Karpas-422 (cell line): ENCODE measurements at regions not wholly inside any gene's neighbourhood (a gene's known extent, or its start where the extent isn't known, plus 50 kb on each side); places are given as distances from the start of the nearest gene placed in this dataset.

Experiments
- DNase-seq: peaks from one replicate; pipeline ENCODE4 v3.0.0-alpha.2; 2015
- H2AFZ ChIP-seq: fragments of 200-600 bp; sonication (generic); 2 replicates; pipeline ENCODE4 v1.6.1; 2014; ENCODE audit warnings: antibody characterized with exemption, low read length, mixed read lengths
- H3K27ac ChIP-seq: fragments of 200-600 bp; sonication (generic); 2 replicates; pipeline ENCODE4 v1.5.1; 2014; ENCODE audit warnings: mild to moderate bottlenecking, low read length, moderate library complexity
- H3K27me3 ChIP-seq: fragments of 200-600 bp; sonication (generic); 2 replicates; pipeline ENCODE4 v1.6.1; 2014; ENCODE audit warnings: low read length, mixed read lengths
- H3K36me3 ChIP-seq: fragments of 200-600 bp; sonication (generic); 2 replicates; pipeline ENCODE4 v1.6.1; 2014; ENCODE audit warnings: low read length, mixed read lengths; ENCODE audit not compliant: insufficient read depth
- H3K4me1 ChIP-seq: fragments of 200-600 bp; sonication (generic); 2 replicates; pipeline ENCODE4 v1.6.1; 2014; ENCODE audit warnings: mild to moderate bottlenecking, low read length, mixed read lengths
- H3K4me2 ChIP-seq: fragments of 200-600 bp; sonication (generic); 2 replicates; pipeline ENCODE4 v1.6.1; 2014; ENCODE audit warnings: low read length, low read depth, mild to moderate bottlenecking; ENCODE audit not compliant: poor library complexity, severe bottlenecking
- H3K4me3 ChIP-seq: fragments of 200-600 bp; sonication (generic); 2 replicates; pipeline ENCODE4 v1.5.1; 2014; ENCODE audit warnings: mild to moderate bottlenecking, antibody characterized with exemption, low read length, mixed read lengths
- H3K79me2 ChIP-seq: fragments of 200-600 bp; sonication (generic); 2 replicates; pipeline ENCODE4 v1.6.1; 2014; ENCODE audit warnings: mild to moderate bottlenecking, low read length, mixed read lengths
- H3K9ac ChIP-seq: fragments of 200-600 bp; sonication (generic); 2 replicates; pipeline ENCODE4 v1.6.0; 2014; ENCODE audit warnings: low read length
- H3K9me2 ChIP-seq: fragments of 200-600 bp; sonication (generic), shearing (Covaris generic); replicated peaks from 2 replicates; pipeline ENCODE4 v1.6.0; 2014; ENCODE audit warnings: mild to moderate bottlenecking, low read length, moderate library complexity; ENCODE audit not compliant: insufficient read depth
- H3K9me3 ChIP-seq: fragments of 300-700, 200-600 bp; sonication (generic); 2 replicates; pipeline ENCODE4 v1.6.1; 2014; ENCODE audit warnings: low read length, mixed read lengths
- H4K20me1 ChIP-seq: fragments of 200-600 bp; sonication (generic); 2 replicates; pipeline ENCODE4 v1.6.1; 2014; ENCODE audit warnings: mild to moderate bottlenecking, antibody characterized with exemption, low read length, low read depth; ENCODE audit not compliant: insufficient read depth

DNA sequence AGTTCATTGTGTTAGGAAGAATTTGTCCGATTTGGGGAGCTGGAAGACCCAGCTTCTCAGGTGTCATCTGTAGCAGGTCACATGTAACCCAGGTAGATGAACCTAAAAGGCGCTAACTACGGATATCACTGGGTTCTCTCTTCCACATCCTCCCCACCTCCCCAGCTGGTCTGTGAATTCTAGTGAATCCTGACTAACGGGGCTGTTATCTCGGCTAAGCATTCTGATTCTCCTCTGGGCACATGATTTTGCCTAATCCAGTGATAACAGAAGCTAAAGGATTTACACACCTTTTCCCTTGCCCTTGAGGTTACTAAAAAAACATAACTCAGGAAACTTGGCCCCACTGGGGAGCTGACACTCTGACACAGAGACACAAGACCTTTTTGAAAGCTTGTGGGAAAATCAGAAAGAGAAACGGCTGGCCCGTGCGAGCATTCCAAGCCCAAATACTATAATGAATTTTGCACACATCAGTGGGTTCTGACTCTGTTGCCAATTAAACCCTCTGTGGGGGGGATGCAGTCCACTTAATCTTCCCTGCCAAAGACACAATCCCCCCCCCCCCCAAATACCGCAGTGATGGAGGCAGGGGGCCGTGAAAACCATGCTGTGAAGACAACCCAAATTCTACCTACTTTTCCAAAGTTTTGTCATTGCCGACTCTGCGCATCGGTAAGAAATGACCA is 81.0 kb upstream of the FZD10 start:
- Histone ChIP-seq H3K4me2 (no peak overlapping the region), H3K27me3 (no peaks in the 10 kb centered on the region), H3K4me1 (no peaks in the 10 kb centered on the region), H3K9me3 (peaks cover 6% of the 10 kb centered on the region; the same call in 1 of the 2 replicates), H3K4me3 (no peak overlapping the region), H2AFZ (no peak overlapping the region), H3K36me3 (no peaks in the 10 kb centered on the region), H3K9me2 (no peaks in the 10 kb centered on the region), H3K79me2 (no peaks in the 10 kb centered on the region), H3K9ac (no peak overlapping the region), H4K20me1 (no peaks in the 10 kb centered on the region), H3K27ac (no peak overlapping the region)
- no peak for DNase-seq

DNA sequence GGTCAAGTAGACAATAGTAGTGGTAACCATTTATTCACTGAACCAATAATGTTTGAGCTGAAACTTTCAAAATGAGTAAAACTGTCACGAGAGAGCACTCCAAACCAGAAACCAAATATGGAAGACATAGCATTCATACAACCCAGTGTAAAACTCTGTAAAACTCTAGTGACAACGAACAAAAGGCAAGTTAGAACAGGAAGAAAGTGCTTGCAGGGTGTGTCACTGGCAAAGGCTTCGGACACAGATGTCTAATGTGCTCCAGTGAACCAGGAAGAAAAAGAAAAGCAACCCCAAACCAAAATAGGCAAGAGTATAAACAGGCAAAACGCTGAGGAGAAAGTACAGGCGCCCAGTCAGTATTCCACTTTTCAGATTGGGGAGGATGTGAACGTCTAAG is 79.3 kb upstream of the FZD10 start:
- Histone ChIP-seq H3K9ac (no peak overlapping the region), H3K4me2 (no peak overlapping the region), H3K36me3 (no peaks in the 10 kb centered on the region), H2AFZ (no peak overlapping the region), H3K27ac (no peak overlapping the region), H3K9me2 (no peaks in the 10 kb centered on the region), H3K4me3 (no peak overlapping the region), H4K20me1 (no peaks in the 10 kb centered on the region), H3K27me3 (no peaks in the 10 kb centered on the region), H3K79me2 (no peaks in the 10 kb centered on the region), H3K4me1 (no peaks in the 10 kb centered on the region), H3K9me3 (no peaks in the 10 kb centered on the region)
- DNase-seq: no peak

GRCh38 chr12:130083734-130084133 is 78.5 kb upstream of the FZD10 start:
- Histone ChIP-seq H3K4me1 (no peaks in the 10 kb centered on the region), H3K4me3 (no peak overlapping the region), H3K27ac (no peak overlapping the region), H2AFZ (no peak overlapping the region), H3K9me3 (no peaks in the 10 kb centered on the region), H4K20me1 (no peaks in the 10 kb centered on the region), H3K27me3 (no peaks in the 10 kb centered on the region), H3K9ac (no peak overlapping the region), H3K4me2 (no peak overlapping the region), H3K9me2 (no peaks in the 10 kb centered on the region), H3K79me2 (no peaks in the 10 kb centered on the region), H3K36me3 (no peaks in the 10 kb centered on the region)
- no peak for DNase-seq

GRCh38 chr12:130084359-130084758 is 77.9 kb upstream of the FZD10 start:
- no peaks in the 10 kb centered on the region for H3K9me2 ChIP-seq
- no peaks in the 10 kb centered on the region for H3K36me3 ChIP-seq
- H3K27ac ChIP-seq: no peak overlapping the region

GRCh38 chr12:130086248-130086647 is 76.0 kb upstream of the FZD10 start:
- Histone ChIP-seq H3K27me3 (no peaks in the 10 kb centered on the region), H3K27ac (no peak overlapping the region), H3K4me2 (no peak overlapping the region), H3K4me3 (no peak overlapping the region), H3K36me3 (no peaks in the 10 kb centered on the region), H3K9me3 (peaks cover 3% of the 10 kb centered on the region; the same call in 1 of the 2 replicates), H3K9ac (no peak overlapping the region), H2AFZ (no peak overlapping the region), H3K4me1 (no peaks in the 10 kb centered on the region), H3K9me2 (no peaks in the 10 kb centered on the region), H3K79me2 (no peaks in the 10 kb centered on the region), H4K20me1 (no peaks in the 10 kb centered on the region)
- no peak for DNase-seq

More at GRCh38 chr12:130084359-130084758, 77.9 kb upstream of the FZD10 start:
- no peak overlapping the region for H2AFZ ChIP-seq
- H3K79me2 ChIP-seq: no peaks in the 10 kb centered on the region
- no peak overlapping the region for H3K4me3 ChIP-seq
- H4K20me1 ChIP-seq: no peaks in the 10 kb centered on the region
- no peak overlapping the region for H3K9ac ChIP-seq
- DNase-seq: no peak
- no peak overlapping the region for H3K4me2 ChIP-seq
- no peaks in the 10 kb centered on the region for H3K4me1 ChIP-seq
- no peaks in the 10 kb centered on the region for H3K9me3 ChIP-seq
- H3K27me3 ChIP-seq: no peaks in the 10 kb centered on the region

DNA sequence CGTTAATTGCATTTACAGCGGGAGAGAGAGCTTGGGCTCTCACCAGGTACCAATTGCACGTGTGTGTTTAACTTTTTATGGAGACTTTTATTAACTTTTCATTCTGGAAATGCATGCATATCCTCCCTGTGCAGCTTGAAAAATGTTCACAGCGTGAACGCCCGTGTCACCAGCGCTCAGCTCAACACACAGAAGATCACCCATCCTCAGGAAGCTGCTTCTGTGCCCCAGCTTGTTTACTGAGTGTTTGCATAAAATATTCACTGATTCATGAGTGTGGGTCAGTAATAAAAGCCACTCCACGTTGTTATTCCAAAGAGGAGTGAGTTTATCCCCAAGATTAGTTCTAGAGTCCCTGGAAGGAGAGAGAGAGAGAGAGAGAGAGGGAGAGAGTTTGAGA is 75.5 kb upstream of the FZD10 start:
- H3K79me2 ChIP-seq: no peaks in the 10 kb centered on the region
- no peaks in the 10 kb centered on the region for H3K36me3 ChIP-seq
- H3K4me1 ChIP-seq: no peaks in the 10 kb centered on the region
- no peaks in the 10 kb centered on the region for H4K20me1 ChIP-seq
- no peaks in the 10 kb centered on the region for H3K27me3 ChIP-seq
- no peak overlapping the region for H3K27ac ChIP-seq
- no peak overlapping the region for H2AFZ ChIP-seq
- DNase-seq: no peak
- no peak overlapping the region for H3K9ac ChIP-seq
- no peaks in the 10 kb centered on the region for H3K9me2 ChIP-seq
- H3K4me2 ChIP-seq: no peak overlapping the region
- peaks cover 8% of the 10 kb centered on the region; the same call in 1 of the 2 replicates for H3K9me3 ChIP-seq
- no peak overlapping the region for H3K4me3 ChIP-seq

GRCh38 chr12:130087222-130087621 is 75.0 kb upstream of the FZD10 start:
- H3K4me3 ChIP-seq: no peak overlapping the region
- DNase-seq: no peak
- no peaks in the 10 kb centered on the region for H3K36me3 ChIP-seq
- H3K27ac ChIP-seq: no peak overlapping the region
- peaks cover 8% of the 10 kb centered on the region; the same call in 1 of the 2 replicates for H3K9me3 ChIP-seq
- H3K4me1 ChIP-seq: no peaks in the 10 kb centered on the region
- no peaks in the 10 kb centered on the region for H3K9me2 ChIP-seq
- no peak overlapping the region for H2AFZ ChIP-seq
- H3K4me2 ChIP-seq: no peak overlapping the region
- H3K79me2 ChIP-seq: no peaks in the 10 kb centered on the region
- no peaks in the 10 kb centered on the region for H4K20me1 ChIP-seq
- H3K27me3 ChIP-seq: no peaks in the 10 kb centered on the region
- H3K9ac ChIP-seq: no peak overlapping the region

DNA sequence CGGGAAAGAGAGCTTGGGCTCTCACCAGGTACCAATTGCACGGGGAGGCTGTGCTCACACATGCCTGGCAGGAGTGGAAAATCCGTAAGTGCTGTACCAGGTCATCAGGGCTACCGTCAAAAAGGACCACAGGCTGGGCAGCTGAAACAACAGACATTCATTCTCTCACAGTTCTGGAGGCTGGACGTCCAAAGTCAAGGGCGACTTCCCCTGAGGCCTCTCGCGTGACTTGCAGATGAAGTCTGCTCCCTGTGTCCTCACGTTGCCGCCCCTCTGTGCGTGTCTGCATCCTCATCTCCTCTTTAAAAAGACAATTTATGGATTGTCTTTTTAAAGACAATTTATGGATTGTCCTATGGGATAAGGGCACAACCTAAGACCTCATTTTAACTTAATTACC is 73.8 kb upstream of the FZD10 start:
- H3K9me3 ChIP-seq: peaks cover 8% of the 10 kb centered on the region; the same call in 1 of the 2 replicates
- no peak overlapping the region for H3K4me2 ChIP-seq
- H3K36me3 ChIP-seq: no peaks in the 10 kb centered on the region
- no peak overlapping the region for H3K9ac ChIP-seq
- H3K9me2 ChIP-seq: no peaks in the 10 kb centered on the region
- no peak overlapping the region for H2AFZ ChIP-seq
- no peaks in the 10 kb centered on the region for H4K20me1 ChIP-seq
- H3K79me2 ChIP-seq: no peaks in the 10 kb centered on the region
- no peak overlapping the region for H3K4me3 ChIP-seq
- no peak overlapping the region for H3K27ac ChIP-seq
- DNase-seq: no peak
- H3K4me1 ChIP-seq: no peaks in the 10 kb centered on the region
- no peaks in the 10 kb centered on the region for H3K27me3 ChIP-seq
